HepG2 (cell line): ENCODE measurements at regions not wholly inside any gene's neighbourhood (a gene's known extent, or its start where the extent isn't known, plus 50 kb on each side); places are given as distances from the start of the nearest gene placed in this dataset.

Source experiments
- CBFB ChIP-seq: sonication (generic); formaldehyde crosslinking; IDR thresholded peaks from 2 replicates; pipeline ENCODE4 v1.4.0; 2020; ENCODE audit warnings: missing genetic modification reagents
- PLSCR1 ChIP-seq: sonication (generic); formaldehyde crosslinking; IDR thresholded peaks from 2 replicates; pipeline ENCODE4 v1.5.0; 2020; ENCODE audit warnings: missing genetic modification reagents, mild to moderate bottlenecking, borderline replicate concordance
- REXO4 ChIP-seq: sonication (generic); formaldehyde crosslinking; IDR thresholded peaks from 2 replicates; pipeline ENCODE4 v1.8.0; 2022; ENCODE audit warnings: missing genetic modification reagents, mild to moderate bottlenecking, borderline replicate concordance
- RFX3 ChIP-seq: IDR thresholded peaks from 2 replicates; pipeline ENCODE4 v1.6.1; 2016; ENCODE audit warnings: missing biosample characterization, missing genetic modification reagents
- THAP11 ChIP-seq: IDR thresholded peaks from 2 replicates; pipeline ENCODE4 v1.6.1; 2016; ENCODE audit warnings: missing biosample characterization, missing genetic modification reagents
- ZBTB40 ChIP-seq, 2 experiments: fragments of 450-650 bp in 1 of 2; sonication (generic) in 1 of 2; formaldehyde crosslinking in 1 of 2; IDR thresholded peaks; 2 replicates each; pipeline versions ENCODE4 v1.6.1 to v1.8.0; 2016 to 2022; ENCODE audit warnings: antibody characterized with exemption in 1 of 2, mild to moderate bottlenecking in 1 of 2, missing genetic modification reagents in 1 of 2
- ZNF17 ChIP-seq: sonication (generic); formaldehyde crosslinking; IDR thresholded peaks from 2 replicates; pipeline ENCODE4 v1.5.0; 2020; ENCODE audit warnings: mild to moderate bottlenecking, missing genetic modification reagents
- ZNF503 ChIP-seq: sonication (generic); formaldehyde crosslinking; IDR thresholded peaks from 2 replicates; pipeline ENCODE4 v1.4.0; 2020; ENCODE audit warnings: missing genetic modification reagents
- ZNF768 ChIP-seq: sonication (generic); formaldehyde crosslinking; IDR thresholded peaks from 2 replicates; pipeline ENCODE4 v1.4.0; 2020; ENCODE audit warnings: missing genetic modification reagents
- ZNF83 ChIP-seq: sonication (generic); formaldehyde crosslinking; IDR thresholded peaks from 2 replicates; pipeline ENCODE4 v1.4.0; 2020; ENCODE audit warnings: missing genetic modification reagents, mild to moderate bottlenecking, borderline replicate concordance

- TF ChIP-seq ZBTB40 (IDR thresholded peaks at IDR 0.05) (no peak), ZBTB40 (CRISPR knock-in tag; IDR thresholded peaks at IDR 0.05) (no peak), ZNF503 (CRISPR knock-in tag) (no peak), CBFB (CRISPR knock-in tag) (no peak), ZNF83 (CRISPR knock-in tag) (no peak), REXO4 (CRISPR knock-in tag) (no peak), ZNF768 (CRISPR knock-in tag) (no peak), RFX3 (no peak), THAP11 (no peak), ZNF17 (no peak), PLSCR1 (CRISPR knock-in tag) (no peak)
Observed at GRCh38 chr18:55811925-55812324, 223.9 kb upstream of the TCF4 start (continued).
